HG02840 (cell line): ENCODE measurements at regions not wholly inside any gene's neighbourhood (a gene's known extent, or its start where the extent isn't known, plus 50 kb on each side); places are given as distances from the start of the nearest gene placed in this dataset.
"Not testable (repeated sequence)": the region's sequence is repeated elsewhere in the genome, so short reads cannot be mapped to it uniquely, and the experiment has no call there.

Experiments used
- ATAC-seq: cut with Tn5 transposase; IDR thresholded peaks from one replicate; pipeline ENCODE4 v1.9.1; 2021; ENCODE audit warnings: mild to moderate bottlenecking, moderate library complexity, moderate number of reproducible peaks; ENCODE audit not compliant: unreplicated experiment, low FRiP score

GRCh38 chr4:123535037-123535748, 138.6 kb downstream of the SPRY1 start:
- no peak for ATAC-seq

GRCh38 chr4:123536225-123536624, 139.6 kb downstream of the SPRY1 start:
- ATAC-seq, result no peak

GRCh38 chr4:123537906-123538402, 141.4 kb downstream of the SPRY1 start:
- ATAC-seq, result not testable (repeated sequence)

GRCh38 chr4:123545667-123546572, 149.3 kb downstream of the SPRY1 start:
- ATAC-seq, result no peak

GRCh38 chr4:123546573-123547060, 150.0 kb downstream of the SPRY1 start:
- no peak for ATAC-seq

- ATAC-seq, result no peak
Observed at GRCh38 chr4:123547216-123548165, 150.9 kb downstream of the SPRY1 start.

GRCh38 chr4:123553279-123553678, 156.7 kb downstream of the SPRY1 start:
- ATAC-seq, result no peak

- no peak for ATAC-seq
Observed at GRCh38 chr4:123553733-123554637, 157.4 kb downstream of the SPRY1 start.

- ATAC-seq, result no peak
Observed at GRCh38 chr4:123554801-123555232, 158.2 kb downstream of the SPRY1 start.

- no peak for ATAC-seq
Observed at GRCh38 chr4:123555233-123555806, 158.7 kb downstream of the SPRY1 start.

GRCh38 chr4:123555807-123556273, 159.2 kb downstream of the SPRY1 start:
- ATAC-seq, result no peak

GRCh38 chr4:123556526-123556925, 159.9 kb downstream of the SPRY1 start:
- no peak for ATAC-seq

GRCh38 chr4:123557857-123558536, 161.4 kb downstream of the SPRY1 start:
- no peak for ATAC-seq

GRCh38 chr4:123558865-123559264, 162.3 kb downstream of the SPRY1 start:
- ATAC-seq, result no peak

- ATAC-seq, result no peak
Observed at GRCh38 chr4:123559955-123560871, 163.6 kb downstream of the SPRY1 start.

GRCh38 chr4:123561525-123561924, 164.9 kb downstream of the SPRY1 start:
- ATAC-seq, result no peak
